Left lobe of liver (tissue), 2 donors: ENCODE measurements at regions not wholly inside any gene's neighbourhood (a gene's known extent, or its start where the extent isn't known, plus 50 kb on each side); places are given as distances from the start of the nearest gene placed in this dataset.
"Not testable (repeated sequence)": the region's sequence is repeated elsewhere in the genome, so short reads cannot be mapped to it uniquely, and the experiment has no call there.

ENCODE experiments used
- ATAC-seq: fragments of 200-7000 bp; cut with Tn5 transposase; one replicate; pipeline ENCODE4 v1.9.1; 2020; ENCODE audit warnings: mild to moderate bottlenecking, moderate library complexity
- DNase-seq: peaks from one replicate; pipeline ENCODE4 v3.0.0-alpha.2; 2020; ENCODE audit warnings: low spot score
- donor health status: DM: no; HTN: no; CAD: no; lungs with moderate emphysema.
- donor health status: DM: no; HTN: yes; CAD: no.

DNA sequence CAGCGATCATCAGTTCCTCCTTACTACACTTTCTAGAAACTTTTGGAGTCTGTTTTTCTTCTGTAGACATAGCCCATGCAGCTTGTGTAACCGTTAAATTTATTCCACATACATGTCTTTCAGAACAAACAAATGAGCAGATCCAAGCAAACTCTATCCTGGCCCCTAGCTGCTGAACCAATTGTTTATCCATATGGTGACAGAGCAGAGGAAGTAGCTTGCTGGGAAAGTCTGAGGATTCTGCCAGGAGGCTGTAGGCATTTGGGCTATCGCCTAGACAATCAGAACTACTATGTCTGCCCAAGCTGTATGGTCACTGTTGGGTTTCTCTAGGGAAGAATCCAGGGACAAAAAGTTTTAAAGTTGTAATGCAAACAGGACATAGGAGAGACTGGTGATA is 343.7 kb downstream of the SPRY2 start:
- ATAC-seq (no peak), DNase-seq (no peak)

DNA sequence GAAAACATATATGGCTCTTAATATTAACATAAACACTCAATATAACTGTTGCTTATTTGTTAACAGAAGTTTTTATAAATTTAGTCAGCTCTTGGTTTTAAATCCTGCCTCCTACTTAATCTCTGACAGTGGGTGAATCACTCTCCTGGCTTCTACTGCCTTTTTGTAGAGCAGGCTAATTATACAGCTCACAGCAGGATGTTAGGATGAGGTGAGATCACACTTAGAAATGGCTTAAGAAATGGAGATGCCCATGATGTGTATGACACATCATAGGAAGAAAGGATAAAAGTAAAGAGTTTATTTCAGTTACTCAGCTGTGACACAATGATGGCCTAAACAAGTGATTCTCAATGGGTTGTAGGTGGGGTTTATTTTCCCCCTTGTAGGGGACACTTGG is 345.6 kb downstream of the SPRY2 start:
- no peak for ATAC-seq
- no peak for DNase-seq

DNA sequence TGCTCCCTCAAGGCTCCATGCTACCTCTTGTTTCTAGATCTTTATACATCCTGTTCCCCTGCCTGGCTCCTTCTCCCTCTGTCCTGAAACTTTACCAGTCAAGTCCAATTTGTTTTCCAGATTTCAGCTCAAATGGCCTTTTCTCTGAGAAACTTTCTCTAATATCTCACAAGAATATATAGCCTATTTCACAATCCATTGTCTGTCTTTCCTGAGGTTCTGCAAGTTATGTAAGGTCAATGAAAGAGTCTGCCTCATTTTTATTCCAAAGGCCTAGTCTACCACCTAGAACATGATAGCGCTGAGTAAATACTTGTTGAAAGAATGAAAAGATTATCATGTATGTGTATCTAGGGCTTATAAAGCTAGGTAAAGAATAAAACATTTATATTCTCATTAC is 348.8 kb downstream of the SPRY2 start:
- no peak for DNase-seq
- ATAC-seq, result no peak

DNA sequence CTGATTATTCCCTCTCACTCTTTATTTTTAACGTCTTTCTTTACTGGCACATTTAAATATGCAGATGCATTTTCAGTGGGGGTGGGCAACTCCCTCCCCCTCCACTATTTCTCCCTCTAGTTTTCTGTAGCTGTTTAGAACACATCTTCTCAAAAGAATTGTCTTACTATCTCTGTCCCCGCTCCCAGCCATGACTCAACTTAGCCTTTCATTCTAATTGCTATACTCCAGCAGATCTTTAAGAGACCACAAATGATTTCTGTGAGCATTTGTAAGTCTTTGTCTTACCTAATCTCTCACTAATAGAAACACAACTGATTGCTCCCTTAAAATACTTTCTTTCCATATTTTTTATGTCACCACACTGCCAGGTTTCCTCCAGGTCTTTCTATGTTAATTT is 350.9 kb downstream of the SPRY2 start:
- ATAC-seq (no peak), DNase-seq (no peak)

DNA sequence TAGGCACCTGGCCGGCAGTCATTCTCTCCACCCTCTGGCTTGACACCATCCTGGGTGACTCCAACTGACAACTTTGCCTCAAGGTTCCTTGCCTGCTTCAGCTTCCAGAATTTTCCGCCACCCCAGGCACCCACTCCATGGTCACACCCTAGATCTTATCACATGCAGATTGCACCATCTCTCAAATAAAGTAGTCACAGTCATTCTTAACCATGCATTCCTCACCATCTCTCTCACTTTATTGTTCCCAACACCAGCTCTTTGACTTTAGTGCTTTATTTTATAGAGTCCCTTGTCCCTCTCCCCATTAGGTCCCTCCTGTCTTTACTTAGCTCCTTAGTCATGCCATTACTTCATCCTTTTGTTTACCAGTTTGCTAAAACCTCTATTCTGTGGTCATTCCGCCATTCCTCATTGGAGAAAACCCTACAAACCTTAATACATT is 351.7 kb downstream of the SPRY2 start:
- DNase-seq, result no peak
- no peak for ATAC-seq

DNA sequence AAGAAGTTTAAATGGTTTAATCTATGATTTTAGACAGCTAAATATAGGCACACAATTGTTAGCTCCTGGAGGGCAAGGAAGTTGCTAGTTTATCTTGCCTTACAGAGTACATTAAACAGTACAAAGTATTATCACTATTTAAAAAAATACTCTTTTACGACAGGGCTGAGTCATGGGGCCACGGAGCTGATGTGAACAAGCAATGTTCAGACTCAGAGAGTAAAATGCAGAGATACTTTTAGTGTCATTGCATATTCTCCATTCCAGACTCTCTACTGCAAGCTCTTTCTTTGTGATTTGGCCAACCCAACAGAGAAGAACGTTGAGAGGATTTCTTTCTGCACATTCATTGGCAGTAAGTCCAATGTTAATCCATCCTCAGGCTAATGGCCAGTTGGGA is 352.4 kb downstream of the SPRY2 start:
- no peak for DNase-seq
- no peak for ATAC-seq

DNA sequence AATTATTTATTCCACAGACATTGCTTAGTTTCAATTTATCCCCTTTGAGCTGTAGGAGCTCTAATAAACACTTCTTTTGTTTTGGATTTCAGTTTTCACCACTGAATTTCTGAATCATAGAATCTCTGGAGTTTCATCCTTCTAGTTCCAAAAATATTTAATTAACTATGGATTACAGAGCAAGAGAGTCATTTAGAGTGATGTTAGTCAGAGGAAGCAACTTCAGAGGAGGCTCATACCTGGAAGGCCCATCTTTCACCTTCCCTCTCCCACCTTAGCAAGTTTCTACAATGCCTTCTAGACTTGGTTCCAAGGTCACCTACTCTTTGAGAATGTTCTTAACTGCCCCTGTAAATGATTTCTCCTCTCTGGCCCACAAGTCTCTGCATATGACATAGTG is 353.2 kb downstream of the SPRY2 start:
- DNase-seq, result no peak
- no peak for ATAC-seq

DNA sequence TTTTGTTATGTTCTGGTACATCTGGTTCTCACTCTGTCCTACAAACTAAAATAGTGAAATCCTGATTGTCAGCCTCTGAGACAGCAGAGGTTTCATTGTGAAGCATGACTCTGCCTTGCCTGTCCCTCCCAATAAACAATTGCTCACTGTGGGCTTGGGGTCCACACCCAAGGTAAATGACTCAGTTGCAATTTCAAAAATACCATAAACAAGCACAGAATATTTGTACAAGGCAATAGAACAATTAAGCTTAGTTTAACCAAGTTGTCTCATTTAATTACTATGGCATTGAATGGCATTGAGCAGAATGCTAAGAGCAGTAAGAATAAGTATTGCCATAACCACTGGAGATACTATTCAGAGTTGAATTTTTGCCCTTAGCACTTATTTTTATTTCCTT is 353.6 kb downstream of the SPRY2 start:
- DNase-seq (no peak), ATAC-seq (no peak)

DNA sequence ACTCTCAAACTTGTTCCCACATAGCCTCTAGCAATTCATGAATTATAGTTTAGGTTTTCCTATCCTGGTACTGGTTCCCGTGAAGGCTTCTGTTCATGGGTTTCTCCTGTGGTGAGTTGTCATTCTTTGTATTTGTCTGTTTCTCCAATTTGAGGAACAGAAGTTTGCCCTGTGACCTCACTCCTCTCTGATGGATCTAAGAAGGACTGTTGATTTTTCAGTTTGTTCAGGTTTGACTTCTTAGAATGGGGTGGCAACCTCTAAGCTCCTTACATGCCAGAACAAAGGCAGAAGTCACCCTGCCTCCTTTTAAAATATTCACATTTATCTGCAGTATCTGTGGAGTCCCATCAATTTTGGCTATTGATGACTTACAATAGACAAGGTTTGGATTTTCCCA is 354.0 kb downstream of the SPRY2 start:
- DNase-seq (no peak), ATAC-seq (no peak)

DNA sequence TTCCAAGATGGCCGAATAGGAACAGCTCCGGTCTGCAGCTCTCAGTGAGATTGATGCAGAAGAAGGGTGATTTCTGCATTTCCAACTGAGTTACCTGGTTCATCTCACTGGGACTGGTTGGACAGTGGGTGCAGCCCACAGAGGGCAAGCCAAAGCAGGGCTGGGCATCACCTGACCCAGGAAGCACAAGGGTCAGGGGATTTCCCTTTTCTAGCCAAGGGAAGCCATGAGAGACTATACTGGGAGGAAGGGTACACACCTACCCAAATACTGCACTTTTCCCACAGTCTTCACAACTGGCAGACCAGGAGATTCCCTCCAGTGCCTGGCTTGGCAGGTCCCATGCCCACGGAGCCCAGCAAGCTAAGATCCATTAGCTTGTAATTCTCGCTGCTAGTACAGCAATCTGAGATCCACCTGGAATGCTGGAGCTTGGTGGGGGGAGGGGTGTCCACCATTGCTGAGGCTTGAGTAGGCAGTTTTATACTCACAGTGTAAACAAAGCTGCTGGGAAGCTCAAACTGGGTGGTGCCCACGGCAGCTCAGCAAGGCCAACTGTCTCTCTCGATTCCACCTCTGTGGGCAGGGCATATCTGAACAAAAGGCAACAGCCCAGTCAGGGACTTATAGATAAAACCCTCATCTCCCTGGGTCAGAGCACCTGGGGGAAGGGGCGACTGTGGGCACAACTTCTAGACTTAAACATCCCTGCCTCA is 365.8 kb downstream of the SPRY2 start:
- not testable (repeated sequence) for DNase-seq, ATAC-seq

DNA sequence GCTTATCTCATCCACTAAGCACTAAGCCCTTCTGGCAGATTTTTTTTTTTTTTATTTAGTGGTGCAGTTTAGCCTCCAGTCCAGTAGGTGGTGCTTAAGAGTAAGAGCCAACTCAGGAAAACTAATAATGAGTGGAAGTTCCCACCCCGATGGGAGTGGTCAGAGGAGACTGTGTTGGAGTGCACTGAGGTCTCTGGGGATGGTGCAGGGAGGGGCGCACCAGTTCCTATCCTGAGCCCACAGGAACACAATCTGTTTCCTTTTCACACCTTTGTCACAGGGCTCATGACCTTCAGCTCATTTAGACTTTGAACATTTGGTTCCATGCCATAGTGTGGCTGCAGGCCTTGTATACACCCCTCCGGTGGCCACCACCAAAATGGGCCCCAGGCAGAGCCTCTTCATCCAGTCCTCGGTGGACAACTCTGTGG is 367.4 kb downstream of the SPRY2 start:
- DNase-seq (no peak), ATAC-seq (peak; percentile 58)

DNA sequence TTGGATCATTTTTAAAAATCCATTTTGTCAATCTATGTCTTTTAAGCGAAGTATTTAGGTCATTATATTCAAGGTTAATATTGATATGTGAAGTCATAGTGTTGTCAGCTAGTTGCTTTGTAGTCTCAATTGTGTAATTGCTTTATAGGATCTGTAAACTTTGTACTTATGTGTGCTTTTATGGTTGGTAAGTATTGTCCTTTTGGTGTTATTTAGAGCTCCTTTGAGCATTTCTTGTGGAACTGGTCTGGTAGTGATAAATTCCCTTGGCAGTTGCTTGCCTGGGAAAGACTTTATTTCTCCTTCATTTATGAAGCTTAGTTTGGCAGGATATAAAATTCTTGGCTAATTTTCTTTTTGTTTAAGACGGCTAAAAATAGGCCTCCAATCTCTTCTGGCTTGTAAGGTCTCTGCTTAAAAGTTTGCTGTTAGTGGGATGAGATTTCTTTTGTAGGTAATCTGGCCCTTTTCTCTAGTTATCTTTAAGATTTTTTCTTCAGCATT is 368.8 kb downstream of the SPRY2 start:
- ATAC-seq (no peak), DNase-seq (no peak)

DNA sequence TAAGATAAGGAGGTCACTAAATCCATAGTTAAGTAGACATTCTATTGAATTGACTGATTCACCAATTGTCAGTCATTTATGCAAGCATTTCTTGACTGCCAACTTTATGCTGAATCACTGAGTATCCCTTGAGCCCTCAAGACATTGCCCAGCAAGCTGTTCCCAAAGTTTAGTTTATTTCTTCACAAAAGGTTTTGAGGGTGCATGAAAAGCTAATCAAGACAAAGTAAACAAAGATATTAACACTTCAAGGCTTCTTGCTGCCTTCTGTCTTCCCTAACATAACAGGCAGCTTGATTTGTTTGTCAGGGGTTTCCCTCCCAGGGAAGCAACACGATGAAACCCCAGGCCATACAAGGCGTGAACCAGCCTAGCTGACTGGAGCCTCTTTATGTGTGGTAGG is 374.4 kb downstream of the SPRY2 start:
- ATAC-seq (no peak), DNase-seq (no peak)

DNA sequence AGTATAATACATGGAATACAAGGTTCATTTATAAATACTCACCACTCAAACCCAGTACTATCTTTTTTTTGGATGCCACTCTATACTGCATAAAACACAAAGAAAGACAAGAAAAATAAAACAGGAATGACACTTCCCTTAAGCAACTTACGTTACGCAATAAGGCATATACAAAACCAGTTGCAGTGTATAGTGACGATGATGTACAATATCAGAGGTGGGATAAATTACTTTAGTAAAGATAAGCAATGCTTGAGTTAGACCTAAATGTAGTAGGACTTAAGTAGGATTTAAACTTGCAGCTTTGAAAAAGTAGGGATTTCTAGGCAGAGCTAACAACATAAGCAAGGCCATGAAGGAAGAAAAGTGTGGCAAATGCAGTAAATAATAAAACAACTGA is 374.9 kb downstream of the SPRY2 start:
- no peak for ATAC-seq
- no peak for DNase-seq

DNA sequence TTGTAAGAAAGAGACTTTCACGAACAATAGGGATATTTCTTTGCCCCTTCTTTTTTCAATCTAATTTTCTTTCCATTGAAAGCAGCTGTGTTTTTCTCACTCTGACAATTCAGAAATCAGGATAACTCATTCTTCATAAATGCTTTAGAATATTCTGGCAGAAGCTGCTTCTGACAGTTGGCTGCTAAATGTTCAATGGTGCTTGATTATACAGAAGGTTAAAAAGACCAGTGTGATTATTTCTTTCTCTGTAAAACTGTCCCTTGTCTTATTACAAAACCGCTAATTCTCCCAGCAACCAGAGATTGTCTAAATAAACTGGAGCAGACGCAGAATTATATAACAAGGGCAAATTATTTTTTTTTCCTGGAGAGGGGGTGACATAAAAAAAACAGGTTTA is 394.4 kb downstream of the SPRY2 start:
- ATAC-seq (no peak), DNase-seq (no peak)

DNA sequence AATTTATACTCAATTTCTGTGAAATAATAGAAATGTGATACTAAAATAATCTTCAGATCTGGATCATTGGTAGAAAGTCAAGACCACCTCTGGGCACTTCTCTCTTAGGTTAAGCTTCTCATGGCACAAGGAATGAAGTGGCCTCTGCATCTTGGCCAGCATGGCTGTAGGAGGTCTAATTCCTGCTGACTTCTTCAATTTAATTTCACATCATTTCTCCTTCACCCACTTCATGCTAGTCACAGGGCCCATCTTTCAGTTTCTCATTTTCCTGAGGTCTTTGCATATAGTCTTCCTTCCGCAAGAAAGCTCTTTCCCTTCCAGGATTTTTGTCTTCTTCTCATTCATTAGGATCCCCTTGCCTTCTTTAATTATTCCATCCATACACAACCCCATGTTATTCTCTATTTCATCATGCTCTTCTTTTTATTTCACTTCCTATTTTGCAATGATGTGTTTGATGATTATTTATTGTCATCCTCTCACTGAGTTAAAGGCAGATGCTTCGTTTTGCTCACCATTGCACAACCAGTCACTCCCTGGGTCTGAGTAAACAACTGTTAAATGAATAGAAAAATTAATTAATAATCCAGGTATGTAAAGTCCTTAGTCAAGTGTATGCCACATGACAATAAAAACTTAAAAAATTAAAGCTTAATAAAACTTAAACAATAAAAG is 397.4 kb downstream of the SPRY2 start:
- DNase-seq (no peak), ATAC-seq (no peak)

DNA sequence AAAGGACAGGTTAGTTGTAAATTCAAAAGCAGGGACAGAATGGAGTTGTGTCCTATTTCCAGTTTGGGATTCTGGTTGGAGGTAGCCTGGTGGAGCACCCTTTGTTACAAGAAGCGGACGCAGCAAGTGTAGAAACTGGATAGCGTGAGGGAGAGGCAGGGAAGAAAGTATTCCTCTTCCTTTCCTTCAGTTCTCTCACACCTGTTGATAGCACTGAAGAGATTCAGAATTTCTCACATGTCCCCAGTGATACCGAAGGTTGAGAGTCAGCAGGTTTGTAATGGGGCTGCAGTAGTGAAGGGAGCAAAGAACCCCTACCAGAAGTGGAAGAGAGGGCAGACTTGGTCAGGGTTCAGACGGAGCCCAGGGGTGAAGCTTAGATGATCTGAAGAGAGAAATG is 399.2 kb downstream of the SPRY2 start:
- ATAC-seq, result no peak
- DNase-seq, result no peak

DNA sequence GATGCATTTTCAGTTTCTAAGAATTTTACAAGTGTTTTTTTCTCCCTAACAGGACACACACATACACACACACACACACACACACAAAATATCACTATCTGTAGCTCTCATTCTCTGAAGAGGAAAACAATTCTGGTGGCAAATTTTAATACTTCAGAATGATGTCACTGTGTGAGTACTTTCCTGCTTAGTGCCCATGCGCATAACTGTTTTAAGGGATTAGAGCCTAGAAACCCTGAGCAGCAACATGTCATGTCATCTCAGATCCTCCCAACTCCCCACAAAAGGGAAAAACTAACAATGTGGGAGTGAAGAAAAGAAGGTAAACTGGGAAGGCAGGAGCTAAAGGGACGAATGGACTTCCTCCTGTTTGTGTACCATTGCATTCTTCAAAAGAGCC is 401.2 kb downstream of the SPRY2 start:
- DNase-seq (no peak), ATAC-seq (no peak)

DNA sequence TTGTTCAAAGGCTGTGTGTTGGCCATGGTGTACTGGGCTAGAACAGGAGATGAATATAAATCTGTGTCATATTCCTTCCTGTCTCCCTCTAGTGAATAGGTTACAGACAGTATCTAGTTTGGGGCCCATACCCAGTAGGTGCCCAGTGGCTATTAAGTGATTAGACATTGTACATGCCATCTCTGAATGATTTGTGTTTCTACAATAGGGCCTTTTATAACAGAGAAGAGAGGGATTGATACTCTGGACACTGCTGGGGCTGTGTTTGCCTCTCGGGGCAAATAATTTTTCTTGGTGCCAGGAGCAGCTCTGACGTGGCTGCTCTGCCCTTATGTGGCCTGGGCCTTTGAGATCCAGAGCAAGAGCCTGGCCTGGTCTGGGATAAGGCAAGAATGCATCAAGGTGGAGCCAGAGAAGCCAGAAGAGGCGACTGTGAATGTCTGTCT is 403.1 kb downstream of the SPRY2 start:
- no peak for DNase-seq

DNA sequence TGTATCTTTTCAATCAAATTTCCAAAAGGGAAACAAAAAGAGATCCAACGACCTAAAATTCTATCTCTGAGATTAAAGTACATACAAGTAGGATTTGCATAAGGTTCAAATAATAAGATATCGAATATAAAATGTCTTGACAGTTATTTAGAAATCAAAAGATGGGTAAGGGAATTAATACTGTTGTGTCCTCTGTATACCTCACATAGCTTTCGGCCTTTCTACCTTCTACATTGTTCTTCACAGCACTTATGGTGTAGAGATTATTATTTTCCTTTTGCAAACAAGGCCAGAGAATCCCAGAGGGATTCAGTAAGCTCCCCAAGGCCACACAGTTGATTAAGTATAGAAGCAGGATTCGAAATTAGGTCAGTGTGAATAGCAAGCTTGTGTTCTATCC is 403.6 kb downstream of the SPRY2 start:
- ATAC-seq (no peak), DNase-seq (no peak)

More for the DNA sequence above, 403.1 kb downstream of the SPRY2 start:
- ATAC-seq, result no peak

DNA sequence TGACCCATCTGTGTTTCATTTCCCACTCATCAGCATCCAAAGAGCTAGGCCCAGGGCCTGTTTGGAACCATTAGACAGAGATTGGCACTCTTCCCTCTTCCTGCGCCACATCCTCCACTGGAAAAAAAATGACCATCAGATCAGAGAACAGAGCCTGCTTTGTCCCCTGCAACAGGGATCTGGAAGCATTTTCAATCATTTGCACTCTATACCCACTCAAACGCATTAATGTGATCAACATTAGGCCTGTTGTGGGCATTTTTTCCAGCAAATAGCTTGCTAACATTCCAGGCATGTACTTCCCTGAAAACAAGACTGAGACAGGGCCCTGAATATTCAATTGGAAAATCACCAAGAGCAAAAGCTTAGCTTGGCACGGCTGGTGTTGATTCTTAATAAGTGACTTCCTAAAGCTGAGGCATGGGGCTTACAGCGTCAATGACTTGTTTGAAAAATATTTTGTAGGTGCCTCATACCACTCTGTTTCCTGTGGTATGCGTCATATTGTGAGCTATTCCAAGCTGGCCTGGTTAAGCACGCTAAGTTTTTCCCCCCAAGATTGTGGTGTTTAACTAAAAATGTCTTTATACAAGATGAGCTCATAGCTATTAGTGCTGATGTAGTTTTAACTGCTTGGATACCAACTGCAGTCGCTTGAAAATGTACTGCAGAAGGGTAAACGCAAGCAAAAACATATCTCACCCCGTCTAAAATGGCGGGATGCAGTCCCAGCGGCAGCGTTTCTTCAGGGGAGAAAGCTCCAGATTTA is 404.4 kb downstream of the SPRY2 start:
- ATAC-seq, result no peak
- DNase-seq, result no peak

DNA sequence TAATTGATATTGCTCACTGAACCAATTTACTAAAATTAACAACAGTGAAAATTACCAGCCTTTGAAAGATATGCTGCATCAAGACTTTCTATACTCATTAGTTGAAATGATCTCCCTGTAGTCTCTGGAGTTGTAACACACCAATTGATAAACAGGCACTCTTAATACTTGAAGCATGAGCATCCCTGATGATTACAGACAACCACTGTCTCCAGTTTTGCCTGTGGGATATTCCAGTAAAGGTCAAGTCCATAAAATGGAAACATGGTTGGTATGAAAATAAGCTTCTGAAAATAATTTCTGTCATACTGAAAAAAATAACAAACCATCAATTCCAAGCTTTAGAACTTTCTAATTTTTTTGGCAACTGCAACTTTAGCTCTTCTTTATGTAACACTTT is 405.8 kb downstream of the SPRY2 start:
- DNase-seq, result no peak
- no peak for ATAC-seq
